ENCODE measurements at regions not wholly inside any gene's neighbourhood (a gene's known extent, or its start where the extent isn't known, plus 50 kb on each side); places are given as distances from the start of the nearest gene placed in this dataset.
A peak's percentile ranks its signal among the peaks of the same experiment; 100 is the strongest.

GRCh38 chr3:29207427-29207826, 73.4 kb upstream of the RBMS3 start:
- no peaks in the 10 kb centered on the region for H3K9me2 ChIP-seq (ENCODE audit: insufficient read depth, low read length)
- H3K36me3 ChIP-seq (ENCODE audit: insufficient read depth, low read length): no peaks in the 10 kb centered on the region
- no peaks in the 10 kb centered on the region for H3K79me2 ChIP-seq (ENCODE audit: insufficient read depth, low read depth, low read length)
- ChIA-PET CTCF (ENCODE audit: unreplicated experiment) (interaction anchor here (0.5 kb wide), 1 partner anchor 16 kb away, joined by 3 read pairs; no protein-coding TSS in a partner anchor), POLR2A (no interaction called here)
- TF ChIP-seq CTCF (conservative IDR thresholded peaks at IDR 0.05; ENCODE audit: low read length) (no peak), EZH2phosphoT487 (IDR thresholded peaks at IDR 0.05; ENCODE audit: borderline replicate concordance, low read depth, low read length) (no peak)
- no peak overlapping the region for H2AFZ ChIP-seq (ENCODE audit: low read length)
- no peaks in the 10 kb centered on the region for H3K9me3 ChIP-seq (ENCODE audit: low read length)
- intact Hi-C loops (cut with micrococcal nuclease; ENCODE audit: unreplicated experiment): no loop called here
- BruUV-seq (replicated peaks): no TSS peak
- H4K20me1 ChIP-seq (ENCODE audit: insufficient read depth, low read length): no peaks in the 10 kb centered on the region
- no peak overlapping the region for H3K4me3 ChIP-seq (ENCODE audit: low read depth, low read length, poor library complexity, severe bottlenecking)
- no peak overlapping the region for H3K4me2 ChIP-seq (ENCODE audit: low read length)
- no peak overlapping the region for H3K27ac ChIP-seq (ENCODE audit: low read depth, low read length, poor library complexity, severe bottlenecking)
- no peak for DNase-seq (ENCODE audit: low spot score)
- H3K4me1 ChIP-seq (ENCODE audit: insufficient read depth, low read length, poor library complexity, severe bottlenecking): no peaks in the 10 kb centered on the region

GRCh38 chr3:29212789-29213433, 68.0 kb upstream of the RBMS3 start:
- H3K4me3 ChIP-seq (ENCODE audit: low read depth, low read length, poor library complexity, severe bottlenecking): no peak overlapping the region
- ChIA-PET CTCF (ENCODE audit: unreplicated experiment) (no interaction called here), POLR2A (interaction anchor here (1.1 kb wide), 1 partner anchor 30 kb away, joined by 6 read pairs; no protein-coding TSS in a partner anchor)
- no peaks in the 10 kb centered on the region for H3K9me3 ChIP-seq (ENCODE audit: low read length)
- no peaks in the 10 kb centered on the region for H3K9me2 ChIP-seq (ENCODE audit: insufficient read depth, low read length)
- TF ChIP-seq CTCF (conservative IDR thresholded peaks at IDR 0.05; ENCODE audit: low read length) (no peak), EZH2phosphoT487 (IDR thresholded peaks at IDR 0.05; ENCODE audit: borderline replicate concordance, low read depth, low read length) (no peak)
- H2AFZ ChIP-seq (ENCODE audit: low read length): no peak overlapping the region
- no peaks in the 10 kb centered on the region for H4K20me1 ChIP-seq (ENCODE audit: insufficient read depth, low read length)
- intact Hi-C loops (cut with micrococcal nuclease; ENCODE audit: unreplicated experiment): no loop called here
- no peak overlapping the region for H3K4me2 ChIP-seq (ENCODE audit: low read length)
- H3K27ac ChIP-seq (ENCODE audit: low read depth, low read length, poor library complexity, severe bottlenecking): no peak overlapping the region
- BruUV-seq (replicated peaks): no TSS peak
- H3K79me2 ChIP-seq (ENCODE audit: insufficient read depth, low read depth, low read length): no peaks in the 10 kb centered on the region
- no peaks in the 10 kb centered on the region for H3K36me3 ChIP-seq (ENCODE audit: insufficient read depth, low read length)
- no peaks in the 10 kb centered on the region for H3K4me1 ChIP-seq (ENCODE audit: insufficient read depth, low read length, poor library complexity, severe bottlenecking)
- DNase-seq (ENCODE audit: low spot score): peak; percentile 3

- peak overlapping the region; percentile 7; the same call in 1 of the 2 replicates for H2AFZ ChIP-seq (ENCODE audit: low read length)
- ChIA-PET POLR2A (no interaction called here), CTCF (ENCODE audit: unreplicated experiment) (no interaction called here)
- BruUV-seq (replicated peaks): no TSS peak
- H3K4me3 ChIP-seq (ENCODE audit: low read depth, low read length, poor library complexity, severe bottlenecking): no peak overlapping the region
- no peaks in the 10 kb centered on the region for H3K4me1 ChIP-seq (ENCODE audit: insufficient read depth, low read length, poor library complexity, severe bottlenecking)
- no peak for DNase-seq (ENCODE audit: low spot score)
- no peaks in the 10 kb centered on the region for H3K79me2 ChIP-seq (ENCODE audit: insufficient read depth, low read depth, low read length)
- H3K36me3 ChIP-seq (ENCODE audit: insufficient read depth, low read length): no peaks in the 10 kb centered on the region
- intact Hi-C loops (cut with micrococcal nuclease; ENCODE audit: unreplicated experiment): no loop called here
- no peaks in the 10 kb centered on the region for H4K20me1 ChIP-seq (ENCODE audit: insufficient read depth, low read length)
- no peak for TF ChIP-seq CTCF (conservative IDR thresholded peaks at IDR 0.05; ENCODE audit: low read length)
- no peak for TF ChIP-seq EZH2phosphoT487 (IDR thresholded peaks at IDR 0.05; ENCODE audit: borderline replicate concordance, low read depth, low read length)
- H3K27ac ChIP-seq (ENCODE audit: low read depth, low read length, poor library complexity, severe bottlenecking): no peak overlapping the region
- no peak overlapping the region for H3K4me2 ChIP-seq (ENCODE audit: low read length)
- no peaks in the 10 kb centered on the region for H3K9me2 ChIP-seq (ENCODE audit: insufficient read depth, low read length)
- H3K9me3 ChIP-seq (ENCODE audit: low read length): no peaks in the 10 kb centered on the region
These were observed 66.7 kb upstream of the RBMS3 start for GRCh38 chr3:29214009-29214658.

Measured in OCI-LY7 (cell line).